ENCODE measurements at regions not wholly inside any gene's neighbourhood (a gene's known extent, or its start where the extent isn't known, plus 50 kb on each side); places are given as distances from the start of the nearest gene placed in this dataset.
A peak's percentile ranks its signal among the peaks of the same experiment; 100 is the strongest.

GRCh38 chr7:115704884-115705283 lies 325.7 kb downstream of the TFEC start:
- DNase-seq, result no peak

GRCh38 chr7:115701141-115701540 lies 329.4 kb downstream of the TFEC start:
- no peak for DNase-seq

GRCh38 chr7:115694424-115694823 lies 336.1 kb downstream of the TFEC start:
- no peak for DNase-seq

- no peak for DNase-seq
Observed at GRCh38 chr7:115693779-115694178, 336.8 kb downstream of the TFEC start.

GRCh38 chr7:115689941-115690340 lies 340.6 kb downstream of the TFEC start:
- DNase-seq, result no peak

GRCh38 chr7:115683093-115683492 lies 347.5 kb downstream of the TFEC start:
- DNase-seq, result no peak

- DNase-seq, result no peak
Observed at GRCh38 chr7:115682507-115682906, 348.1 kb downstream of the TFEC start.

GRCh38 chr7:115680921-115681320 lies 349.6 kb downstream of the TFEC start:
- DNase-seq, result no peak

- DNase-seq, result no peak
Observed at GRCh38 chr7:115679976-115680375, 350.6 kb downstream of the TFEC start.

GRCh38 chr7:115679423-115679822 lies 351.1 kb downstream of the TFEC start:
- no peak for DNase-seq

- DNase-seq, result peak; percentile 27
Observed at GRCh38 chr7:115678086-115678982, 352.2 kb downstream of the TFEC start.

GRCh38 chr7:115676707-115677106 lies 353.9 kb downstream of the TFEC start:
- DNase-seq, result no peak

- DNase-seq, result peak; percentile 30
Observed at GRCh38 chr7:115676080-115676479, 354.5 kb downstream of the TFEC start.

GRCh38 chr7:115674467-115675024 lies 356.0 kb downstream of the TFEC start:
- DNase-seq, result no peak

GRCh38 chr7:115672024-115672423 lies 358.5 kb downstream of the TFEC start:
- no peak for DNase-seq

GRCh38 chr7:115662676-115663075 lies 367.9 kb downstream of the TFEC start:
- no peak for DNase-seq

- no peak for DNase-seq
Observed at GRCh38 chr7:115662120-115662519, 368.4 kb downstream of the TFEC start.

- no peak for DNase-seq
Observed at GRCh38 chr7:115658223-115658622, 372.3 kb downstream of the TFEC start.

GRCh38 chr7:115654384-115655214 lies 376.0 kb downstream of the TFEC start:
- no peak for DNase-seq

- no peak for DNase-seq
Observed at GRCh38 chr7:115649429-115649828, 381.1 kb downstream of the TFEC start.

GRCh38 chr7:115647712-115648111 lies 382.9 kb downstream of the TFEC start:
- DNase-seq, result no peak

GRCh38 chr7:115642194-115642593 lies 388.4 kb downstream of the TFEC start:
- DNase-seq, result no peak

- DNase-seq, result no peak
Observed at GRCh38 chr7:115638853-115639252, 391.7 kb downstream of the TFEC start.

GRCh38 chr7:115637128-115637527 lies 393.4 kb downstream of the TFEC start:
- no peak for DNase-seq
